ENCODE measurements at regions not wholly inside any gene's neighbourhood (a gene's known extent, or its start where the extent isn't known, plus 50 kb on each side); places are given as distances from the start of the nearest gene placed in this dataset.
"Not testable (repeated sequence)": the region's sequence is repeated elsewhere in the genome, so short reads cannot be mapped to it uniquely, and the experiment has no call there.

DNA sequence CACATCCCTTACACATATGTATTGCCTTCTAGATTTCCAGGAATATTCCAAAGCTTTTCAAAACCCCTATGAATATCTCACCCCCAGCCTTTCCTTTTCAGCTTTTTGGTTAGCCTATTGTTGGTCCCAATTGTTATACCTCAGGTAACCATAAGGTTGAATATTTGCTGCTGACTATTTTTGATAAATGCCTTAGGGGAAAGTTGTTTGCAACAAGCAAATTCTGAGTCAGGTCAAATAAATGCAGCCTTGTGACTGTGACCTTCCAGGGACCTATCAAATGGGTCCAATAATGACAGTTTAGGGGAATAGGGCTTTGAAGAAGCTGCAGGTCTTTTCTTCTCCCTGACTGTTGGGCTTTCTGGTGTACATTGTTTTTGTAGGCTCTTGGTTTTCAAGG is 699.7 kb downstream of the NTRK3 start:
- Histone ChIP-seq H3K4me2 (ENCODE audit: low read length) (no peak overlapping the region), H3K4me1 (ENCODE audit: control insufficient read depth, insufficient read depth, low read length) (no peaks in the 10 kb centered on the region), H3K36me3 (ENCODE audit: insufficient read depth, low read length) (no peaks in the 10 kb centered on the region), H3K4me3 (ENCODE audit: low read length) (no peak overlapping the region), H3K9ac (ENCODE audit: low read depth, low read length) (no peak overlapping the region), H3K9me3 (replicated peaks; ENCODE audit: low read length) (no peaks in the 10 kb centered on the region), H3K27me3 (ENCODE audit: control insufficient read depth, insufficient read depth, low read length) (no peaks in the 10 kb centered on the region)

DNA sequence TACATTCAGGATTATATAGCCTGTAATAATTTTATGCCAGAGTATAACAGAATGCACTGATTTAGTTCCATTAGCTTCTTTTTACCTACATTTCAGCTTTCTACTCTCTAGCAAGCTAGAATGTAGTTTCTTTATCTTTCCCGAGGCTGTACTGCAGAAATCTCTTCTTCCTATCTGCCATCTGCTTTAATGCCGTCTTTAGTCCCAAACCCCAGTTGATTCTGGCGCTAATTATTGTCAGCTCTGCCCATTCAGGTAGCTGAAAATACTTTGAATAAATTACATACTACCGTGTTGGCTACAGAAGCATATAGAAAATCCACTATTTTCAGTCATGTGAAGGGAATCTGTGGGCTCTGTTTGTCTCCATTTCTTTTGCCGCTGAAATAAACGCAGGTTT is 706.7 kb downstream of the NTRK3 start:
- Histone ChIP-seq H3K27me3 (ENCODE audit: control insufficient read depth, insufficient read depth, low read length) (no peaks in the 10 kb centered on the region), H3K4me3 (ENCODE audit: low read length) (no peak overlapping the region), H3K4me2 (ENCODE audit: low read length) (no peak overlapping the region), H3K36me3 (ENCODE audit: insufficient read depth, low read length) (no peaks in the 10 kb centered on the region), H3K9ac (ENCODE audit: low read depth, low read length) (no peak overlapping the region), H3K9me3 (replicated peaks; ENCODE audit: low read length) (no peaks in the 10 kb centered on the region), H3K4me1 (ENCODE audit: control insufficient read depth, insufficient read depth, low read length) (no peaks in the 10 kb centered on the region)

DNA sequence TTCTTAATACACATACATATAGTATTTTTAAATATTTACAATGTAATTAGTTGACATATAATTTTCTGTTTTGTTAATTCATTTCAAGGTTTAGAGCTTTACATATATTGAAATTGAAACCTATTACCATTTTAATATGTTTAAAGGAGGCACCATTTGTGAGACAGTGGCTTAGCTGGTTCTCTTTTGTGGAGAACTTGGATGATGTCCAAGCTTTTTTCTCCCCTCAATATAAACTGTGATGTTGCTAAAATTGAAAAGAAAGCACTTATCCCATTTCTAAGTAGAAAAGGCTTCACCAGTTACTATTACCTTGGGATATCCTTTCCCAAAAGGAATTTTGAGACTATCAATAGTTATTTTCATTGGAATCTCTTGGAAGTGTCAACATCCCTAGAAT is 707.2 kb downstream of the NTRK3 start:
- H3K4me3 ChIP-seq (ENCODE audit: low read length) = no peak overlapping the region
- no peak overlapping the region for H3K9ac ChIP-seq (ENCODE audit: low read depth, low read length)
- H3K9me3 ChIP-seq (replicated peaks; ENCODE audit: low read length) = no peaks in the 10 kb centered on the region
- no peaks in the 10 kb centered on the region for H3K36me3 ChIP-seq (ENCODE audit: insufficient read depth, low read length)
- no peak overlapping the region for H3K4me2 ChIP-seq (ENCODE audit: low read length)
- H3K4me1 ChIP-seq (ENCODE audit: control insufficient read depth, insufficient read depth, low read length) = no peaks in the 10 kb centered on the region
- H3K27me3 ChIP-seq (ENCODE audit: control insufficient read depth, insufficient read depth, low read length) = no peaks in the 10 kb centered on the region

DNA sequence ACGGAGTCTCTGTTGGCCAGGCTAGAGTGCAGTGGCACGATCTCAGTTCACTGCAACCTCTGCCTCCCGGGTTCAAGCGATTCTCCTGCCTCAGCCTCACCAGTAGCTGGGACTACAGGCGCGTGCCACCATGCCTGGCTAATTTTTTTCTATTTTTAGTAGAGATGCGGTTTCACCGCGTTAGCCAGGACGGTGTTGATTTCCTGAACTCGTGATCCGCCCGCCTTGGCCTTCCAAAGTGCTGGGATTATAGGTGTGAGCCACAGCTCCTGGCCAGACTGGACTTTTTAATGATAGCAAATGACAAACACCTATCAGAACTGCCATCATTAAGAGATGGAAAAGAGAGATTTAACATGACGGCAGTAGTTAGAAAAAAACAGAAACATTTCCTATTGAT is 707.9 kb downstream of the NTRK3 start:
- H3K9ac ChIP-seq (ENCODE audit: low read depth, low read length); H3K4me3 ChIP-seq (ENCODE audit: low read length); H3K36me3 ChIP-seq (ENCODE audit: insufficient read depth, low read length); H3K4me2 ChIP-seq (ENCODE audit: low read length); H3K27me3 ChIP-seq (ENCODE audit: control insufficient read depth, insufficient read depth, low read length); H3K9me3 ChIP-seq (replicated peaks; ENCODE audit: low read length); H3K4me1 ChIP-seq (ENCODE audit: control insufficient read depth, insufficient read depth, low read length): not testable (repeated sequence)

DNA sequence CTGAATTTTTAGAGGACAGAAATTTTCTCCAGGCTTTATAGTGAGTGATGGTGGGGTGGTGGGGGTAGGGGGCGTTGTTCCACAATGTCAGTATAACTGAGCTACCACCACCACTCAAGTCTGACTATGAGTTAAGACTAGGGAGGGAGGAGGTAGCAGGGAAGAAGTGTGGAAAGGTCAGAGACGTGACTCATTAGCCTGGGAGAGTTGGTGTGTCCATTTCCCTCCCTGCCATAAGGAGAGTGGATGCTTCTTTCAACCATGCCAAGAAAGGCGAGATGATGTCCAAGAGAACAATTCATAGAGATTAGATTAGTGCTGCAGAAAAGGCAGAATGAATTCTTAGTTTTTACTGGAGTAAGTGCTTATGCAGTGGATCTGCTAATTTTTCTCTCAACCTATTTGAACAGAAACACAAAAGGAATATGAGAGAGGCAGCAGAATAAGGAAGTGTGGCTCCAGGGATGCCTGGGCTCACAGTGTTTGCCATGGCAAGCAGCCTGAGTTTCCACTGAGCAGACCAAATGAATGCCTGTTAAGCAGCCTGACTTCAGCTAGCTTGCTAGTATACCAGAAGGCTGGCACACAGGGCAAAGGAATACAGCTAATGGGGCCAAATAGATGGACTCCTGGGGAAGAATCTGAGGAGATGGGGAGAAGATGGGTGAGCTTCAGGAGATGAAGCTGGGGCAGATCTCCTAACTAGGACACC is 708.9 kb downstream of the NTRK3 start:
- H3K9me3 ChIP-seq (replicated peaks; ENCODE audit: low read length) = no peaks in the 10 kb centered on the region
- no peaks in the 10 kb centered on the region for H3K4me1 ChIP-seq (ENCODE audit: control insufficient read depth, insufficient read depth, low read length)
- no peaks in the 10 kb centered on the region for H3K27me3 ChIP-seq (ENCODE audit: control insufficient read depth, insufficient read depth, low read length)
- H3K4me2 ChIP-seq (ENCODE audit: low read length) = no peak overlapping the region
- H3K36me3 ChIP-seq (ENCODE audit: insufficient read depth, low read length) = no peaks in the 10 kb centered on the region
- H3K9ac ChIP-seq (ENCODE audit: low read depth, low read length) = no peak overlapping the region
- no peak overlapping the region for H3K4me3 ChIP-seq (ENCODE audit: low read length)

DNA sequence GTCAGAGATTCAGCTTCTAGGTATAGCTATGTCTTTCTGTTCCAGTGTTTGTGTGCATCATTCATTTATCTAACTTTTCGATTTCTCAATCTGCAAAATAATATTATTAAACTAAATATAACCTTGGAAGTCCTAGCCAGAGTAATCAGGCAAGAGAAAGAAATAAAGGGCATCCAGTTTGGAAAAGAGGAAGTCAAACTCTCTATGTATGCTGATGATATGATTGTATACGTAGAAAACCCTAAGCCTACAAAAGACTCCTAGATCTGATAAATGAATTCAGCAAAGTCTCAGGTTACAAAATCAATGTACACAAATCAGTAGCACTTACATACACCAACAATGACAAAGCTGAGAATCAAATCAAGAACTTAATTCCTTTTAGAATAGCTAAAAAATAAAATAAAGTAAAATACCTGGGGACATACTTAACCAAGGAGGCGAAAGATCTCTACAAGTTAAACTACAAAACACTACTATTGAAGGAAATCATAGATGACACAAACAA is 718.2 kb downstream of the NTRK3 start:
- Histone ChIP-seq H3K9me3 (replicated peaks; ENCODE audit: low read length) (no peaks in the 10 kb centered on the region), H3K4me1 (ENCODE audit: control insufficient read depth, insufficient read depth, low read length) (no peaks in the 10 kb centered on the region), H3K27me3 (ENCODE audit: control insufficient read depth, insufficient read depth, low read length) (no peaks in the 10 kb centered on the region), H3K4me3 (ENCODE audit: low read length) (no peak overlapping the region), H3K9ac (ENCODE audit: low read depth, low read length) (no peak overlapping the region), H3K36me3 (ENCODE audit: insufficient read depth, low read length) (no peaks in the 10 kb centered on the region), H3K4me2 (ENCODE audit: low read length) (no peak overlapping the region)

DNA sequence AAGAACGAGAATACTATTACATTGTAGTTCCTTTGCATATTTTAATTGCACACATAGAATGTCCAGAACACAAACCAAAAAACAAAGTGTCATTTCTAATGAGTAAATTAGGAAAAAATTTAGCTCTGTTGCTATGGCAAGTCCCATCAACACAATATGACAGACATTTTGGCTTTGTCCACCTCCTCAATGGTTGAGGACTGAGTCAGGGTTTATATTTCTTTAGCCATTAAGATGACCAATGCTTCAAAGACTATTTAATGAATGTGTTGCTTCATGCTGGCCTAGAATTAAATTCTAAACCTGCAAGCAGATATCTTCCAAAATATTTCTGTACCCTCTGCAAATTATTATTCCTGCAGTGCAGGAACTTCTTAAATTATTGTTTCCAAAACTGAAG is 719.2 kb downstream of the NTRK3 start:
- Histone ChIP-seq H3K4me3 (ENCODE audit: low read length) (no peak overlapping the region), H3K9ac (ENCODE audit: low read depth, low read length) (no peak overlapping the region), H3K27me3 (ENCODE audit: control insufficient read depth, insufficient read depth, low read length) (no peaks in the 10 kb centered on the region), H3K4me2 (ENCODE audit: low read length) (no peak overlapping the region), H3K9me3 (replicated peaks; ENCODE audit: low read length) (no peaks in the 10 kb centered on the region), H3K4me1 (ENCODE audit: control insufficient read depth, insufficient read depth, low read length) (no peaks in the 10 kb centered on the region), H3K36me3 (ENCODE audit: insufficient read depth, low read length) (no peaks in the 10 kb centered on the region)

DNA sequence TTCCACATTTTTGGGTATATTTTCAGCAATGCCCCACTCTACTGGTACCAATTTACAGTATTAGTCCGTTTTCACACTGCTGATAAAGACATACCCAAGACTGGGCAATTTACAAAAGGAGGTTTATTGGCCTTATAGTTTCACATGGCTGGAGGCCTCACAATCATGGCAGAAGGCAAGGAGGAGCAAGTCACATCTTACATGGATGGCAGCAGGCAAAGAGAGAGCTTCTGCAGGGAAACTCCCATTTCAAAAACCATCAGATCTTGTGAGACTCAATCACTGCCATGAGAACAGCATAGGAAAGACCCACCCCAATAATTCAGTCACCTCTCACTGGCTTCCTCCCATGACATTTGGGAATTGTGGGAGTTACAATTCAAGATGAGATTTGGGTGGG is 722.9 kb downstream of the NTRK3 start:
- H3K27me3 ChIP-seq (ENCODE audit: control insufficient read depth, insufficient read depth, low read length); H3K9me3 ChIP-seq (replicated peaks; ENCODE audit: low read length); H3K9ac ChIP-seq (ENCODE audit: low read depth, low read length); H3K36me3 ChIP-seq (ENCODE audit: insufficient read depth, low read length); H3K4me2 ChIP-seq (ENCODE audit: low read length); H3K4me1 ChIP-seq (ENCODE audit: control insufficient read depth, insufficient read depth, low read length); H3K4me3 ChIP-seq (ENCODE audit: low read length): not testable (repeated sequence)

DNA sequence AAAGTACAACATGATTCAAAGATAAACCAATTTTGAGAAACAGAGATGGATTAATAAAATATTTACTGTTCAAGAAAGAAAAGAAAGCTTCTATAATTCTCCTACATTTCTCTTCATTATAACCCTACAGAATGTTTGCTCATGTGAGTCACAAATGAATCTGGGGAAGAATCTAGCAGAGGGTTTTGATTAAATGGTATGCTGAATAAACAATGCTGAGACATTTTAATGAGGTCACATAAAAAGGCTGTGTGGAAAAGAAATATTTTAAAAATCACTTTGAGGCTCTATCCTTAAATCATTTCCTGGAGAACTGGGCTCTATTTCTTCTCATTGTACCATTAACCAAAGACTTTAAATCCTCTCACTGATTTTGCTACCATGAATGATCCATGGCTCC is 727.7 kb downstream of the NTRK3 start:
- Histone ChIP-seq H3K9ac (ENCODE audit: low read depth, low read length) (no peak overlapping the region), H3K4me3 (ENCODE audit: low read length) (no peak overlapping the region), H3K36me3 (ENCODE audit: insufficient read depth, low read length) (no peaks in the 10 kb centered on the region), H3K27me3 (ENCODE audit: control insufficient read depth, insufficient read depth, low read length) (no peaks in the 10 kb centered on the region), H3K9me3 (replicated peaks; ENCODE audit: low read length) (no peaks in the 10 kb centered on the region), H3K4me2 (ENCODE audit: low read length) (no peak overlapping the region), H3K4me1 (ENCODE audit: control insufficient read depth, insufficient read depth, low read length) (peaks cover 5% of the 10 kb centered on the region)

DNA sequence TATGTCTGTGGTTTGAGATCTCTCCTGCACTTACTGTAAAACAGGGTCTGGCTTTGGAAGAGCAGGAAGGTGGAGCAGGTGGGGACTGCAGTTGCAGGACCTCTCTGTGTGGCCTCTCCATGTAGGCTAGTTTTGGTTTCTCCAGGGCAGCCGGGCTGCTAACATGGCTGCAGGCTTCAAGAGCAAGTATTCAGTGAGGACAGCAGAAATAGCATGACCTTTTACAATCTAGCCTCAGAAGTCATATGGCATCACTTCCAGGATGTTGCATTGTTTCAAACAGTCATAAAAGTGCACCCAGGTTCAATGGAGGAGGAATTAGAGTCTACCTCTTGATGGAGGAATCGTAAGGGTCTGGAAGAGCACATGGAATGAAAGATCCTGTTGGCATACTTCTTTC is 728.7 kb downstream of the NTRK3 start:
- no peak overlapping the region for H3K9ac ChIP-seq (ENCODE audit: low read depth, low read length)
- no peaks in the 10 kb centered on the region for H3K27me3 ChIP-seq (ENCODE audit: control insufficient read depth, insufficient read depth, low read length)
- H3K4me1 ChIP-seq (ENCODE audit: control insufficient read depth, insufficient read depth, low read length) = peaks cover 5% of the 10 kb centered on the region
- no peak overlapping the region for H3K4me2 ChIP-seq (ENCODE audit: low read length)
- no peak overlapping the region for H3K4me3 ChIP-seq (ENCODE audit: low read length)
- no peaks in the 10 kb centered on the region for H3K9me3 ChIP-seq (replicated peaks; ENCODE audit: low read length)
- no peaks in the 10 kb centered on the region for H3K36me3 ChIP-seq (ENCODE audit: insufficient read depth, low read length)

DNA sequence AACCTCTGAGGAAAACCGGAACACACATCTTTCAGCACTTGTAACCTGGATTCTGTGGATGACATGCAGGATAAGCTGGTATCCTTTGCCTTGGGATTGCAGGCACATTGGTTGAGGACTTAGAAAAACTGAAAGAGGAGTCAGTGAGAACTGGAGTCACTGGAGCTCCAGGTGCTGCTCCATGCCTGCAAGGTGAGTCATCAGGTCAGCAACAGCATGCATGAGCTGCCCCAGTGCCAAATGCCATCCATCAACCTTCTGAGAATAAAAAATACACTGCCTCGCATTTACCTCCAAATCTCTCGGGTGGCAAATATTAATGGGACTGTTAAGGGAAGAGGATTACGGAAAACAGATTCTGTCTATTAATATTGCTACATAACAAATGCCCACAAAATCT is 729.1 kb downstream of the NTRK3 start:
- peaks cover 5% of the 10 kb centered on the region for H3K4me1 ChIP-seq (ENCODE audit: control insufficient read depth, insufficient read depth, low read length)
- no peaks in the 10 kb centered on the region for H3K9me3 ChIP-seq (replicated peaks; ENCODE audit: low read length)
- no peak overlapping the region for H3K4me3 ChIP-seq (ENCODE audit: low read length)
- no peaks in the 10 kb centered on the region for H3K27me3 ChIP-seq (ENCODE audit: control insufficient read depth, insufficient read depth, low read length)
- no peaks in the 10 kb centered on the region for H3K36me3 ChIP-seq (ENCODE audit: insufficient read depth, low read length)
- H3K4me2 ChIP-seq (ENCODE audit: low read length) = no peak overlapping the region
- H3K9ac ChIP-seq (ENCODE audit: low read depth, low read length) = no peak overlapping the region

DNA sequence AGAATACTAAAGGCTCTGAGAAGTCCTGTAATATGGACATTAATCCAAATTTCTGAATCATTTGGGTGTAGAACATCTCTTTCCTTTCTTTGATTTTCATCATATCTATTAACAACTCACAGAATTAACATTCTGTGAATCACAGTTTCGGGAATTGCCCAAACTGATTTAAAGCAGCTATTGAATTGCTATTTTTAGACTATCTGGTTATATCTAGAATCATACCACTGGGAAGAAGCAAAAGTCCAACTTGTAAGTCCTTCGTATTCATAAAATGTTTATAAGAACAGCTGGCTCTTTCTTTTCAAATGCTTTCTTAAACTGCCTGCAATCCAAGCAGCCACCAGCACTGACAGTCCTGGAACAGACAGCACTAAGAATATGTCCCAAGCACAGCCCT is 733.0 kb downstream of the NTRK3 start:
- Histone ChIP-seq H3K36me3 (ENCODE audit: insufficient read depth, low read length) (no peaks in the 10 kb centered on the region), H3K9me3 (replicated peaks; ENCODE audit: low read length) (no peaks in the 10 kb centered on the region), H3K4me2 (ENCODE audit: low read length) (no peak overlapping the region), H3K4me3 (ENCODE audit: low read length) (no peak overlapping the region), H3K4me1 (ENCODE audit: control insufficient read depth, insufficient read depth, low read length) (no peaks in the 10 kb centered on the region), H3K27me3 (ENCODE audit: control insufficient read depth, insufficient read depth, low read length) (peaks cover 5% of the 10 kb centered on the region), H3K9ac (ENCODE audit: low read depth, low read length) (no peak overlapping the region)

Measured in skeletal muscle satellite cell (primary cell).